CD14-positive monocyte (primary cell): ENCODE measurements at regions not wholly inside any gene's neighbourhood (a gene's known extent, or its start where the extent isn't known, plus 50 kb on each side); places are given as distances from the start of the nearest gene placed in this dataset.

Experiments used
- DNase-seq, 3 donors: peaks; one replicate each; pipeline ENCODE4 v3.0.0-alpha.2; 2011 to 2022
- H2AFZ ChIP-seq: 2 replicates; pipeline ENCODE4 v1.6.0; 2012; ENCODE audit warnings: mild to moderate bottlenecking, low read depth, low read length, inconsistent platforms; ENCODE audit not compliant: insufficient read depth, poor library complexity, severe bottlenecking
- H3K27ac ChIP-seq, 2 donors: 1 replicate in 1 of 2; 2 replicates in 1 of 2; pipeline ENCODE4 v1.5.1; 2012 to 2013; ENCODE audit warnings: low read length in 2 of 2, control low read depth in 1 of 2, inconsistent platforms in 1 of 2, low read depth in 1 of 2, mild to moderate bottlenecking in 1 of 2
- H3K27me3 ChIP-seq, 2 donors: one replicate each; pipeline versions ENCODE4 v1.6.0 to v1.6.1; 2011 to 2013; ENCODE audit warnings: low read length in 2 of 2; ENCODE audit not compliant: control insufficient read depth in 2 of 2, insufficient read depth in 2 of 2
- H3K36me3 ChIP-seq, 2 donors: replicated peaks in 1 of 2; 1 replicate in 1 of 2; 2 replicates in 1 of 2; pipeline versions ENCODE4 v1.5.1 to v1.6.1; 2012 to 2013; ENCODE audit warnings: low read length in 2 of 2, control low read depth in 1 of 2, inconsistent platforms in 1 of 2, mild to moderate bottlenecking in 1 of 2; ENCODE audit not compliant: insufficient read depth in 2 of 2, control insufficient read depth in 1 of 2
- H3K4me1 ChIP-seq, 2 donors: 1 replicate in 1 of 2; 2 replicates in 1 of 2; pipeline versions ENCODE4 v1.5.1 to v1.6.1; 2012 to 2013; ENCODE audit warnings: low read length in 2 of 2, control low read depth in 1 of 2, inconsistent platforms in 1 of 2, mild to moderate bottlenecking in 1 of 2, moderate library complexity in 1 of 2; ENCODE audit not compliant: insufficient read depth in 2 of 2, control insufficient read depth in 1 of 2
- H3K4me2 ChIP-seq: replicated peaks from 2 replicates; pipeline ENCODE3; 2012; ENCODE audit warnings: low read length, moderate library complexity, mild to moderate bottlenecking; ENCODE audit not compliant: poor library complexity, severe bottlenecking; ENCODE audit errors: extremely low read depth
- H3K4me3 ChIP-seq, 3 experiments: fragments of 200-600 bp in 1 of 3; sonication (generic) in 1 of 3; replicated peaks in 1 of 3; 1 replicate in 2 of 3; 2 replicates in 1 of 3; pipeline ENCODE4 v1.5.1; 2011 to 2013; ENCODE audit warnings: low read length in 3 of 3, mild to moderate bottlenecking in 3 of 3, control low read depth in 2 of 3, low read depth in 2 of 3, inconsistent platforms in 1 of 3, moderate library complexity in 1 of 3
- H3K79me2 ChIP-seq: 2 replicates; pipeline ENCODE4 v1.6.0; 2012; ENCODE audit warnings: mild to moderate bottlenecking, control low read depth, inconsistent platforms, low read length, moderate library complexity; ENCODE audit not compliant: insufficient read depth
- H3K9ac ChIP-seq: 2 replicates; pipeline ENCODE4 v1.6.0; 2017; ENCODE audit warnings: low read length, mild to moderate bottlenecking; ENCODE audit not compliant: insufficient read depth, poor library complexity, severe bottlenecking
- H3K9me3 ChIP-seq, 2 donors: replicated peaks in 1 of 2; 1 replicate in 1 of 2; 2 replicates in 1 of 2; pipeline versions ENCODE4 v1.5.1 to v1.6.1; 2012 to 2013; ENCODE audit warnings: low read length in 2 of 2, control low read depth in 1 of 2; ENCODE audit not compliant: control insufficient read depth in 1 of 2, insufficient read depth in 1 of 2
- H4K20me1 ChIP-seq: 2 replicates; pipeline ENCODE4 v1.6.0; 2012; ENCODE audit warnings: mild to moderate bottlenecking, low read length, control low read depth, moderate library complexity; ENCODE audit not compliant: insufficient read depth
- H3K27ac Mint-ChIP-seq, 7 donors: one replicate each; pipeline ENCODE4 v1.8.0; 2020; ENCODE audit warnings: mild to moderate bottlenecking in 7 of 7, mixed read lengths in 7 of 7, moderate library complexity in 6 of 7, inconsistent platforms in 2 of 7
- H3K27me3 Mint-ChIP-seq, 3 donors: one replicate each; pipeline ENCODE4 v1.8.0; 2021 to 2022; ENCODE audit warnings: low read depth in 3 of 3, mild to moderate bottlenecking in 3 of 3, mixed read lengths in 3 of 3, moderate library complexity in 3 of 3, inconsistent platforms in 1 of 3
- H3K36me3 Mint-ChIP-seq, 2 donors: one replicate each; pipeline ENCODE4 v1.8.0; 2020; ENCODE audit warnings: mixed read lengths in 2 of 2, inconsistent platforms in 1 of 2, mild to moderate bottlenecking in 1 of 2
- H3K4me1 Mint-ChIP-seq: one replicate; pipeline ENCODE4 v1.8.0; 2020; ENCODE audit warnings: mild to moderate bottlenecking, mixed read lengths
- H3K4me3 Mint-ChIP-seq, 2 donors: one replicate each; pipeline ENCODE4 v1.8.0; 2020; ENCODE audit warnings: mild to moderate bottlenecking in 2 of 2, mixed read lengths in 2 of 2, moderate library complexity in 1 of 2
- H3K9me3 Mint-ChIP-seq, 7 donors: one replicate each; pipeline ENCODE4 v1.8.0; 2020 to 2022; ENCODE audit warnings: mixed read lengths in 7 of 7, mild to moderate bottlenecking in 6 of 7, moderate library complexity in 6 of 7, inconsistent platforms in 2 of 7
- WGBS: methylation state at CpG from one replicate; pipeline ENCODE4 v1.1.5; 2013; ENCODE audit warnings: missing lambda C conversion rate; ENCODE audit not compliant: insufficient coverage; 5-methylcytosine and 5-hydroxymethylcytosine counted together
- intact Hi-C, 2 donors: fragments of 100-400 bp; cut with micrococcal nuclease; formaldehyde crosslinking; loops; one replicate each; pipeline versions ENCODE4 v1.15.0 to v1.15.1; 2023
- TF ChIP-seq, protein P1 (sequence below): fragments of 200-600 bp; IDR thresholded peaks from one replicate; pipeline ENCODE4 v1.8.0; 2022; ENCODE audit warnings: antibody characterized with exemption, mild to moderate bottlenecking

DNA sequence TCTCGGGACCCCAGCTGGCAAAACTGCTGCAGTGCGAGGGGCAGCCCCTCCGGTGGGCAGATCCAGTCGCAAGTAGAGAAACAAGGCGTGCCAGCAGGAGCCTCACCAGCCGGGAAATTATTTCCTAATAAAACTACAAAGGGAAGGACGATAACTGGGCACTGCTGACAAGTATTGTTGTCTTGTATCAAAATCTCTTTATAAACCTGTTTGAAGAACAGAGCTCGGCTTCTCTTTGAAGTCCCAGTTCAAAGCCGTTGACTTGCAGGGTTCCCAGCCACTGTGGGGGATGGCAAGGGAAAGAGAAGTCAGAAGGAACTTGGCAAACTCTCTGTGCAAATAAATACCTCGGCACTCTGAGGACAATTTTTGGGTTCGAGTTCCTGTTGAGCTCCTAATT lies 504.5 kb downstream of the CD83 start:
- Histone ChIP-seq H3K36me3 (no peaks in the 10 kb centered on the region), H3K4me1 (peaks cover 16 to 19% of the 10 kb centered on the region in 2 donors), H3K79me2 (no peaks in the 10 kb centered on the region), H3K9ac (no peak overlapping the region), H3K27ac (no peak overlapping the region), H3K9me3 (no peaks in the 10 kb centered on the region), H4K20me1 (no peaks in the 10 kb centered on the region), H3K27me3 (no peaks in the 10 kb centered on the region), H2AFZ (peak overlapping the region; percentile 12), H3K4me3 (peak overlapping the region in 1 of 3 experiments; percentile 43), H3K4me2 (peak overlapping the region; percentile 43)
- Mint-ChIP-seq H3K4me1 (peaks cover 20% of the 10 kb centered on the region), H3K4me3 (peak overlapping the region; percentile 31 to 81), H3K36me3 (no peaks in the 10 kb centered on the region), H3K27me3 (peaks cover 2 to 3% (median 3%) of the 10 kb centered on the region in 3 donors), H3K9me3 (peaks cover 0 to 2% (median 0%) of the 10 kb centered on the region in 7 donors), H3K27ac (peak overlapping the region in 1 of 7 donors; percentile 37)
- intact Hi-C loops = loop anchor here in 1 of 2 donors (10.0 kb wide), 1 partner anchor 63 kb away; no protein-coding TSS in a partner anchor
- DNase-seq = no peak
- WGBS = 69% methylated on average over 2 of the region's 11 CpGs
- TF ChIP-seq, protein P1, sequence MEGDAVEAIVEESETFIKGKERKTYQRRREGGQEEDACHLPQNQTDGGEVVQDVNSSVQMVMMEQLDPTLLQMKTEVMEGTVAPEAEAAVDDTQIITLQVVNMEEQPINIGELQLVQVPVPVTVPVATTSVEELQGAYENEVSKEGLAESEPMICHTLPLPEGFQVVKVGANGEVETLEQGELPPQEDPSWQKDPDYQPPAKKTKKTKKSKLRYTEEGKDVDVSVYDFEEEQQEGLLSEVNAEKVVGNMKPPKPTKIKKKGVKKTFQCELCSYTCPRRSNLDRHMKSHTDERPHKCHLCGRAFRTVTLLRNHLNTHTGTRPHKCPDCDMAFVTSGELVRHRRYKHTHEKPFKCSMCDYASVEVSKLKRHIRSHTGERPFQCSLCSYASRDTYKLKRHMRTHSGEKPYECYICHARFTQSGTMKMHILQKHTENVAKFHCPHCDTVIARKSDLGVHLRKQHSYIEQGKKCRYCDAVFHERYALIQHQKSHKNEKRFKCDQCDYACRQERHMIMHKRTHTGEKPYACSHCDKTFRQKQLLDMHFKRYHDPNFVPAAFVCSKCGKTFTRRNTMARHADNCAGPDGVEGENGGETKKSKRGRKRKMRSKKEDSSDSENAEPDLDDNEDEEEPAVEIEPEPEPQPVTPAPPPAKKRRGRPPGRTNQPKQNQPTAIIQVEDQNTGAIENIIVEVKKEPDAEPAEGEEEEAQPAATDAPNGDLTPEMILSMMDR = no peak

DNA sequence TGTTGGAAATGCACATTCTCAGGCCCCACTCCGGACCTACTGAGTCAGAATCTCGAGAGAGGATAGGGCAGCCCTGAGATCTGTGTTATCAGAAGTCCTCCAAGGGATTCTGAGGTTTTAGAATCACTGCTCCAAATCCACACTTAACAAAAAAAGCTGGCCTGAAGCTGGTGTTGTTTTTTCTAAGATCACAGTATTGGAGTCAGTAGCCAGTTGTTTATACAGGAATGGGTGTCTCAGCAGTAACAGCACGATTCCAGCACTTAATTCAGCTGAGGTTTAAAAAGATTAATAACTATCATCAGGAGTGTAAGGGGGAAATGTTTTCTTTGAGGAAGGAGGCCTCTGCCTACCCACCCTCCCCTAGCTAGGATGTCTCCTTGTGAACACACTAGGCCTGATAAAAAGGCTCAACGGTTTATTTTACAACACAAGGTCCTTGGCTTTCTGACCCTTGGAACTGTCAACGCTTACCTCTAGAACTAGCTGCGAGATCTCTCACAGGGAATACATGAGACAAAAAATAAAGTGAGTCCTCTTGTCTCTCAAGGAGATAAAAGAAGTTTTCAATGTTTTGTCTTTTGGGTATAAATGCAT lies 505.4 kb downstream of the CD83 start:
- peaks cover 20% of the 10 kb centered on the region for H3K4me1 Mint-ChIP-seq
- no peaks in the 10 kb centered on the region for H3K9me3 ChIP-seq
- no peaks in the 10 kb centered on the region for H4K20me1 ChIP-seq
- no peaks in the 10 kb centered on the region for H3K79me2 ChIP-seq
- H2AFZ ChIP-seq = no peak overlapping the region
- H3K36me3 ChIP-seq = no peaks in the 10 kb centered on the region
- peak overlapping the region in 1 of 2 donors; percentile 3 for H3K4me3 Mint-ChIP-seq
- no peak overlapping the region for H3K4me3 ChIP-seq
- H3K27ac ChIP-seq = no peak overlapping the region
- intact Hi-C loops = loop anchor here in 1 of 2 donors (10.0 kb wide), 1 partner anchor 62 kb away; no protein-coding TSS in a partner anchor
- TF ChIP-seq, protein P1 = no peak
- H3K9me3 Mint-ChIP-seq = peaks cover 0 to 7% (median 2%) of the 10 kb centered on the region in 7 donors
- H3K27me3 ChIP-seq = no peaks in the 10 kb centered on the region
- no peaks in the 10 kb centered on the region for H3K36me3 Mint-ChIP-seq
- no peak for DNase-seq
- H3K4me2 ChIP-seq = no peak overlapping the region
- no peak overlapping the region for H3K27ac Mint-ChIP-seq
- H3K9ac ChIP-seq = no peak overlapping the region
- peaks cover 2 to 3% (median 3%) of the 10 kb centered on the region in 3 donors for H3K27me3 Mint-ChIP-seq
- H3K4me1 ChIP-seq = peaks cover 16 to 19% of the 10 kb centered on the region in 2 donors
- WGBS = 90% methylated on average over 2 of the region's 6 CpGs
